T-cell (primary cell): ENCODE measurements at regions not wholly inside any gene's neighbourhood (a gene's known extent, or its start where the extent isn't known, plus 50 kb on each side); places are given as distances from the start of the nearest gene placed in this dataset.

ENCODE experiments used
- ATAC-seq, 4 experiments: fragments of 200-7000 bp in 3 of 4; fragments of 150-1000 bp in 1 of 4; cut with Tn5 transposase; replicated peaks in 1 of 4; 1 replicate in 3 of 4; 2 replicates in 1 of 4; pipeline ENCODE4 v1.10.0; 2021; ENCODE audit warnings: moderate library complexity in 3 of 4, mild to moderate bottlenecking in 2 of 4, moderate number of reproducible peaks in 1 of 4
- CTCF ChIA-PET, 2 donors: fragments of 300-600 bp; sonication (Branson Sonifier 250); formaldehyde crosslinking; loops; one replicate each; lab custom pipeline; 2022; ENCODE audit warnings: antibody characterized with exemption in 2 of 2; lab: Charles Lee
- POLR2A ChIA-PET, 2 donors: fragments of 300-600 bp; sonication (Branson Sonifier 250); formaldehyde crosslinking; loops; one replicate each; lab custom pipeline; 2022; ENCODE audit warnings: antibody characterized with exemption in 2 of 2; lab: Charles Lee
- DNase-seq, 35 experiments: peaks; one replicate each; pipeline versions ENCODE4 v3.0.0 to v3.0.0-alpha.2; 2013 to 2023
- H3K27ac ChIP-seq: one replicate; pipeline ENCODE4 v1.5.1; 2013; ENCODE audit warnings: low read length
- H3K27me3 ChIP-seq, 2 experiments: replicated peaks in 1 of 2; 1 replicate in 1 of 2; 2 replicates in 1 of 2; pipeline versions ENCODE4 v1.6.1 to v1.7.0; 2013; ENCODE audit warnings: low read length in 1 of 2, mixed read lengths in 1 of 2; ENCODE audit not compliant: control insufficient read depth in 2 of 2, insufficient read depth in 2 of 2; ENCODE audit errors: extremely low read depth in 1 of 2
- H3K36me3 ChIP-seq, 2 donors: 1 replicate in 1 of 2; 2 replicates in 1 of 2; pipeline versions ENCODE4 v1.6.1 to v1.7.0; 2013; ENCODE audit warnings: low read length in 1 of 2; ENCODE audit not compliant: control insufficient read depth in 2 of 2, insufficient read depth in 1 of 2; ENCODE audit errors: extremely low read depth in 1 of 2
- H3K4me1 ChIP-seq, 2 experiments: 1 replicate in 1 of 2; 2 replicates in 1 of 2; pipeline versions ENCODE4 v1.6.1 to v1.7.0; 2013; ENCODE audit warnings: low read length in 2 of 2, mixed read lengths in 1 of 2; ENCODE audit not compliant: insufficient read depth in 2 of 2, control insufficient read depth in 1 of 2; ENCODE audit errors: extremely low read depth in 1 of 2
- H3K4me3 ChIP-seq, 2 donors: 1 replicate in 1 of 2; 2 replicates in 1 of 2; pipeline versions ENCODE4 v1.5.1 to v1.7.0; 2013; ENCODE audit warnings: mild to moderate bottlenecking in 2 of 2, low read length in 1 of 2, moderate library complexity in 1 of 2; ENCODE audit not compliant: control insufficient read depth in 1 of 2; ENCODE audit errors: extremely low read depth in 1 of 2
- H3K9me3 ChIP-seq: 2 replicates; pipeline ENCODE4 v1.7.0; 2013
- H3K27ac Mint-ChIP-seq, 2 donors: one replicate each; pipeline ENCODE4 v1.8.0; 2020 to 2021; ENCODE audit warnings: mild to moderate bottlenecking in 2 of 2, mixed read lengths in 2 of 2
- H3K27me3 Mint-ChIP-seq, 2 donors: one replicate each; pipeline ENCODE4 v1.8.0; 2021 to 2022; ENCODE audit warnings: mixed read lengths in 2 of 2
- H3K36me3 Mint-ChIP-seq: one replicate; pipeline ENCODE4 v1.8.0; 2021; ENCODE audit warnings: mixed read lengths
- H3K4me1 Mint-ChIP-seq, 3 donors: one replicate each; pipeline ENCODE4 v1.8.0; 2020 to 2022; ENCODE audit warnings: mixed read lengths in 3 of 3, mild to moderate bottlenecking in 1 of 3
- H3K4me3 Mint-ChIP-seq, 3 donors: one replicate each; pipeline ENCODE4 v1.8.0; 2020 to 2022; ENCODE audit warnings: mild to moderate bottlenecking in 3 of 3, mixed read lengths in 3 of 3, moderate library complexity in 3 of 3
- H3K9me3 Mint-ChIP-seq, 3 donors: one replicate each; pipeline ENCODE4 v1.8.0; 2020 to 2022; ENCODE audit warnings: mixed read lengths in 3 of 3
- WGBS: methylation state at CpG from one replicate; pipeline ENCODE4 v1.1.5; 2013; ENCODE audit warnings: missing lambda C conversion rate; ENCODE audit not compliant: insufficient coverage; 5-methylcytosine and 5-hydroxymethylcytosine counted together

DNA sequence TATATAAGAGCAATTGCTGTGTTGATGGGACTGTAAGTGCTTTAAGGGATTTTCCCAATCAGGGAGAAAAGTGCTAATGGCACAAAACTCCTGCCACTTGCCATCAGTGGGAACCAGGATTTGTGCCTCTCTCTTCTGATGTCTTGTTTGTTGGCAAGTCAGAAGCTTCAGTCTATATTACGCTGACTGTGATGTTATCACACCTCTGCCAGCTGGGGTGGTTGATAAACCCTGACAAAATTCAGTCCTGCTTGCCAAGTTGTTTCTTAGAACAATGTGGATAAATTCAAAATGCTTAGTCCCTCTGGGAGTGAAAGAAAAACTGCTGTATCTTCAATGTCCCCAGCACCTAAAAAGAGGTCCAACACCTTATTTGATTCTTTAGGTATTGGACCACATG is 161.4 kb upstream of the FBXL7 start:
- Histone ChIP-seq H3K4me1 (no peaks in the 10 kb centered on the region), H3K4me3 (no peak overlapping the region), H3K27me3 (no peaks in the 10 kb centered on the region), H3K27ac (no peak overlapping the region), H3K36me3 (no peaks in the 10 kb centered on the region), H3K9me3 (no peaks in the 10 kb centered on the region)
- no peak overlapping the region for H3K27ac Mint-ChIP-seq
- DNase-seq (no peak), ATAC-seq (no peak)
- no peak overlapping the region for H3K4me3 Mint-ChIP-seq
- ChIA-PET POLR2A (no interaction called here), CTCF (no interaction called here)
- WGBS, result no CpG with 5 or more reads among the region's 1 CpG
- H3K36me3 Mint-ChIP-seq, result no peaks in the 10 kb centered on the region
- no peaks in the 10 kb centered on the region for H3K27me3 Mint-ChIP-seq
- H3K9me3 Mint-ChIP-seq, result peaks cover 6 to 16% (median 16%) of the 10 kb centered on the region in 3 donors
- H3K4me1 Mint-ChIP-seq, result no peaks in the 10 kb centered on the region

DNA sequence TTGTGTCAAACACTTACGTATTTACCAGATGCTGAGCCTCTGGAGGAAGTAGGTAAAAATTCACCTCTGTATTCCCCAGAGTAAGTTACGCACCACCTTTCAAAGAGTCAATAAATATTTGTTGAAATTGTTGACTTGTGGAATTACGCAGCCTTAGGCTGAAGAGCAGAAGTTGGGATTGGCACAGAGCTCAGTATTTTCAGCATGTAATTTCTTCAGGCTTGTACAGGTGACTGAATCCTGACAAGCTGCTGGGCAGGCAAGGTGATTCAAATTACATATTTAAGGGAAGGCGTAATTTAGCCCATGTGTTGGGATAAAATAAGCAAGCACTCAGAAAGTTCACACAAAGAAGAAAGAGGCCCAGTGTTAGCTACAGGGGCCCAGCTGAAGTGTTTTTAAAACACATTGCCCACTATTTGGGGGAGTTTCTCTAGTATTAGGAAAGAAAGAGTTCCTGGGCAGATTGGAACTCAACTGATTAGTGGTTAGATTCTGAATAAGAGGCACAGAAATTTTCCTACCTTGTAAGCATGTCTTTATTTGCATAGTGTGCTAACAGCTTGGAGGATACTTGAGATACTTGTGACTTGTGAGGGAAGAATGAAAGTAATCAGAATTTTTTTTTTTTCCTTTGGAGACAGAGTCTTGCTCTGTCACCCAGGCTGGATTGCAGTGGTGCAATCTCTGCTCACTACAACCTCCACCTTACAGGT is 165.3 kb upstream of the FBXL7 start:
- no peaks in the 10 kb centered on the region for H3K4me1 ChIP-seq
- ATAC-seq (no peak), DNase-seq (no peak)
- no peaks in the 10 kb centered on the region for H3K27me3 Mint-ChIP-seq
- no peak overlapping the region for H3K27ac Mint-ChIP-seq
- H3K9me3 ChIP-seq, result no peaks in the 10 kb centered on the region
- no peaks in the 10 kb centered on the region for H3K36me3 Mint-ChIP-seq
- WGBS, result 86% methylated on average over 2 of the region's 4 CpGs
- CTCF ChIA-PET, result no interaction called here
- no peaks in the 10 kb centered on the region for H3K4me1 Mint-ChIP-seq
- no peaks in the 10 kb centered on the region for H3K27me3 ChIP-seq
- H3K36me3 ChIP-seq, result no peaks in the 10 kb centered on the region
- POLR2A ChIA-PET, result no interaction called here
- H3K4me3 ChIP-seq, result no peak overlapping the region
- no peak overlapping the region for H3K27ac ChIP-seq
- peaks cover 6 to 18% (median 15%) of the 10 kb centered on the region in 3 donors for H3K9me3 Mint-ChIP-seq
- no peak overlapping the region for H3K4me3 Mint-ChIP-seq

DNA sequence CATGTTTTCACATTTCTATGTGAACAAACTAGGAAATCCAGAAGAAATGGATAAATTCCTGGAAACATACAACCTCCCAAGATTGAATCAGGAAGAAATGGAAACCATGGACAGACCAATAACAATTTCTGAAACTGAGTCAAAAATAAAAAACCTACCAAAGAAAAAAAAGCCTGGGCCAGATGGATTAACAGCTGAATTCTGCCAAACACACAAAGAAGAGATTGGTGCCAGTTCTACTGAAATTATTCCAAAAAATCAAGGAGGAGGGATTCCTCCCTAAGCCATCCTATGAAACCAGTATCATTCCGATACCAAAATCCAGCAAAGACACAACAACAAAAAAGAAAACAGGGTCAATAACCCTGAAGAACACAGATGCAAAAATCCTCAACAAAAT is 166.9 kb upstream of the FBXL7 start:
- H3K27me3 Mint-ChIP-seq, result no peaks in the 10 kb centered on the region
- CTCF ChIA-PET, result no interaction called here
- POLR2A ChIA-PET, result no interaction called here
- no peaks in the 10 kb centered on the region for H3K9me3 ChIP-seq
- H3K4me3 ChIP-seq, result no peak overlapping the region
- H3K36me3 Mint-ChIP-seq, result no peaks in the 10 kb centered on the region
- DNase-seq (no peak), ATAC-seq (no peak)
- peaks cover 8 to 13% (median 9%) of the 10 kb centered on the region in 3 donors for H3K9me3 Mint-ChIP-seq
- H3K27ac ChIP-seq, result no peak overlapping the region
- WGBS, result no CpG with 5 or more reads among the region's 1 CpG
- no peak overlapping the region for H3K4me3 Mint-ChIP-seq
- H3K27me3 ChIP-seq, result no peaks in the 10 kb centered on the region
- H3K27ac Mint-ChIP-seq, result no peak overlapping the region
- no peaks in the 10 kb centered on the region for H3K4me1 Mint-ChIP-seq
- no peaks in the 10 kb centered on the region for H3K4me1 ChIP-seq
- no peaks in the 10 kb centered on the region for H3K36me3 ChIP-seq

DNA sequence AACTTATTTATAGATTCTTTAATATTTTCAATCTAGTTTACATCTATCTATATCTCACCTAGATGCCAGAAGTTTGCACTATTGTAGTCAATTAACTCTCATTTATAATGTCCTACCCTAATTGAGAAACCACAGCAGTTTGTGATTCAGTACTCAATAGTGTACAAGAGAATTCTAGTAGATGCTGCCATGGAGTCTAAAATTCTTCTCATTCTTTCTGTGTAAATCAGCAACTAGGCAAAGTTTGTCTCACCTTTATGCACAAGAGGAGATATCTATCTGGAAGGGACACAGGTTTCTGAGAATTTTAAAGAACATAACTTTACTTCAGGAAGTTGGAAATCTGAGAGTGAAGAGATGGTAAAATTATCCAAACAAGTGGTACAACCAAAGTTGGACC is 173.0 kb upstream of the FBXL7 start:
- ATAC-seq, result no peak
- no peak overlapping the region for H3K27ac ChIP-seq
- no peaks in the 10 kb centered on the region for H3K36me3 Mint-ChIP-seq
- CTCF ChIA-PET, result no interaction called here
- no peaks in the 10 kb centered on the region for H3K9me3 ChIP-seq
- no peaks in the 10 kb centered on the region for H3K36me3 ChIP-seq
- no peak overlapping the region for H3K27ac Mint-ChIP-seq
- H3K4me1 ChIP-seq, result no peaks in the 10 kb centered on the region
- H3K4me3 Mint-ChIP-seq, result no peak overlapping the region
- POLR2A ChIA-PET, result no interaction called here
- H3K9me3 Mint-ChIP-seq, result peaks cover 0 to 10% (median 3%) of the 10 kb centered on the region in 3 donors
- no peaks in the 10 kb centered on the region for H3K27me3 Mint-ChIP-seq
- H3K4me1 Mint-ChIP-seq, result no peaks in the 10 kb centered on the region
- no peaks in the 10 kb centered on the region for H3K27me3 ChIP-seq
- no peak for DNase-seq
- no peak overlapping the region for H3K4me3 ChIP-seq

DNA sequence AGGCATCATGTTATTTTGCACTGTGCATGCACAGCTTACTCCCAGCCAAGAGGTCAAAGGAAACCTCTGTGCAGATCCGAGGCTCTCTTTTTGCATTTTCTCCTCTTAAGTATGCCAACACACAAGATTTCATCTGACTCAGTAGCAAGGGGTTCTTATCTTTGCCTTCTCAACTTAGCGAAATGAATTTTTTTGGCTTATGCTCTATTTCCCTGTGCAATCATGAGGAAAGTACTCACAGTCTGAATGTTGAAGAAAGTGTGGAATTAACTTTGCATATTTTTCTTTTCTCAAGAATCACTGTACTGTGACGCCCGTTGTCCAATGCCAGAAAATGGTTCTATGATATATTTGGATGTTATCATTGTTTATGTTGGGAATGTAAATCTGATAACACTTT is 173.5 kb upstream of the FBXL7 start:
- whole genome bisulfite sequencing, result 88% methylated on average over 1 of the region's 4 CpGs
- ChIA-PET CTCF (no interaction called here), POLR2A (no interaction called here)
- no peak overlapping the region for H3K4me3 Mint-ChIP-seq
- H3K4me1 Mint-ChIP-seq, result no peaks in the 10 kb centered on the region
- H3K4me1 ChIP-seq, result no peaks in the 10 kb centered on the region
- no peaks in the 10 kb centered on the region for H3K36me3 ChIP-seq
- no peaks in the 10 kb centered on the region for H3K36me3 Mint-ChIP-seq
- H3K9me3 Mint-ChIP-seq, result peaks cover 0 to 10% (median 3%) of the 10 kb centered on the region in 3 donors
- no peaks in the 10 kb centered on the region for H3K9me3 ChIP-seq
- H3K27me3 ChIP-seq, result no peaks in the 10 kb centered on the region
- ATAC-seq, result no peak
- no peak overlapping the region for H3K4me3 ChIP-seq
- H3K27ac Mint-ChIP-seq, result no peak overlapping the region
- no peak for DNase-seq
- no peak overlapping the region for H3K27ac ChIP-seq
- no peaks in the 10 kb centered on the region for H3K27me3 Mint-ChIP-seq

DNA sequence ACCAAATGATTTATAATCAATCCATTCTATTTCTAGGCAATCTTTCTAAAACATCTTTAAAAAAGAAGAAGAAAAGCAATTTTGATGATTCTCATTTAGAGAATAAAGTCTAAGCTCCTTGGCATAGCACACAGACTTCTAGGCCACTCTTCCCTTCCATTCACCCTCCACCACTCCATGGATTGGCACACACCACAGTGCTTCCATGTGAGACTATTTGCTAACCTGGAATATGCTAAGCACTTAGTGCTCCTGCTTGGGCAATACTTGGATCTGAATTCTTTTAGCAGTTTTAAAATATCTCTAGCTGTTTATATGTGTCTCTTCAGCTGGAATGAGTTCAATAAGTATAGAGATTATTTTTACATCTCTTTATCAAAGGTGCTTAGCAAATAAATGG is 177.6 kb upstream of the FBXL7 start:
- H3K36me3 Mint-ChIP-seq, result no peaks in the 10 kb centered on the region
- H3K4me1 ChIP-seq, result no peaks in the 10 kb centered on the region
- DNase-seq (no peak), ATAC-seq (no peak)
- no peak overlapping the region for H3K27ac ChIP-seq
- no peak overlapping the region for H3K4me3 ChIP-seq
- H3K27me3 ChIP-seq, result no peaks in the 10 kb centered on the region
- CTCF ChIA-PET, result no interaction called here
- no peaks in the 10 kb centered on the region for H3K27me3 Mint-ChIP-seq
- no peak overlapping the region for H3K4me3 Mint-ChIP-seq
- H3K36me3 ChIP-seq, result no peaks in the 10 kb centered on the region
- no peak overlapping the region for H3K27ac Mint-ChIP-seq
- peaks cover 3 to 9% (median 4%) of the 10 kb centered on the region in 3 donors for H3K9me3 Mint-ChIP-seq
- no peaks in the 10 kb centered on the region for H3K9me3 ChIP-seq
- POLR2A ChIA-PET, result no interaction called here
- H3K4me1 Mint-ChIP-seq, result no peaks in the 10 kb centered on the region

DNA sequence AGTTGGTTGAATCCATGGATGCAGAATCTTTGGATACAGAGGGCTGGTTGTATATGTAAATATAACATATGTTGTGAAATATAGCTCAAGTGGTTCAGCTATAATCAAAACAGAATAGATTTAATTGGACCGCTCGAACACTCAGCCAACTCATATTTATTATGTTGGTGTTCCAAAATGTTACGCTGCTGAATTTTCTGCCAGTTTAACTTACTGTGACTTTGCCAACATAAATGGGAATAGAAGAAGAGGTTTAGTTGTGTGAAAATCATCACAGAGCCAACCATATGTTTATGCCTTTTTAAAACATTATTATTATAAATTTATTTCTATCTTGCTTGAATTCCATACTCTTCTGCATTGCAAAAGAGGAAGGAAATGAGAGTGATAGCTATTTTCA is 178.2 kb upstream of the FBXL7 start:
- Histone ChIP-seq H3K27ac (no peak overlapping the region), H3K9me3 (no peaks in the 10 kb centered on the region), H3K4me1 (no peaks in the 10 kb centered on the region), H3K36me3 (no peaks in the 10 kb centered on the region), H3K27me3 (no peaks in the 10 kb centered on the region), H3K4me3 (no peak overlapping the region)
- no peak for DNase-seq
- no CpG with 5 or more reads among the region's 3 CpGs for WGBS
- Mint-ChIP-seq H3K4me3 (no peak overlapping the region), H3K36me3 (no peaks in the 10 kb centered on the region), H3K9me3 (peaks cover 4 to 12% (median 5%) of the 10 kb centered on the region in 3 donors), H3K27me3 (no peaks in the 10 kb centered on the region), H3K27ac (no peak overlapping the region), H3K4me1 (no peaks in the 10 kb centered on the region)
- CTCF ChIA-PET, result no interaction called here
- ATAC-seq, result no peak
- POLR2A ChIA-PET, result no interaction called here
